ENCODE measurements at regions not wholly inside any gene's neighbourhood (a gene's known extent, or its start where the extent isn't known, plus 50 kb on each side); places are given as distances from the start of the nearest gene placed in this dataset.

DNA sequence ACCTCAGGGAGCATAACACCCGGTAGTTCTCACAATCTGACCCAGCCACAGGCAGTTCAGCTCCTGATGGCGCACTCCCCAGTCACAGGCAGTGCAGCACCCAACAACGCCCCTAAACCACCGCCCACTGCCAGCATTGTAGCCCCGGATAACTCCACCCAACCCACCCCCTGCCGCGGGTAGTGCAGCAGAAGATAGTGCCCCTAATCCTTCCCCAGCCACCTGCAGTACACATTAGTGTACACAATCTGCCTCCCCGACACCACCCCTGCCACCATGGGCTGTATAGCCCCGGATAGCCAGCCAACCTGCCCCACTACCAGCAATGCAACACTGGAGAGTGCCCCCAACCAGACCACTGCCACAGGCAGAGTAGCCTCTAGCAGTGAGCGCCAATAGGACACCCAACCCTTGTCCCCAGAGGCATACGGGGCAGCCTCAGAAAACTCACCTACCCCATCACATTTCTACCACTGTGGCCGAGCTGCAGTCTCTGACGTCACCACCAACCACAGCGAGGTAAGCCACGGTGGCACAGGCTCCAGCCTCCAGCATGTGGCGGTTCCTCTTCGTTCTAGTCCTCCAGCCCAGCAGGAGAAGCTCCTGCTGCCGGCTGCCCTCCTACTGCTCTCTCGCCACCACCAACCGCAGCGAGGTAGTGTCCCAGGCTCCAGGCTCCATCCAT lies 877.3 kb downstream of the KCNJ18 start:
- no peak overlapping the region for H3K27ac ChIP-seq
- TF ChIP-seq, protein P1, sequence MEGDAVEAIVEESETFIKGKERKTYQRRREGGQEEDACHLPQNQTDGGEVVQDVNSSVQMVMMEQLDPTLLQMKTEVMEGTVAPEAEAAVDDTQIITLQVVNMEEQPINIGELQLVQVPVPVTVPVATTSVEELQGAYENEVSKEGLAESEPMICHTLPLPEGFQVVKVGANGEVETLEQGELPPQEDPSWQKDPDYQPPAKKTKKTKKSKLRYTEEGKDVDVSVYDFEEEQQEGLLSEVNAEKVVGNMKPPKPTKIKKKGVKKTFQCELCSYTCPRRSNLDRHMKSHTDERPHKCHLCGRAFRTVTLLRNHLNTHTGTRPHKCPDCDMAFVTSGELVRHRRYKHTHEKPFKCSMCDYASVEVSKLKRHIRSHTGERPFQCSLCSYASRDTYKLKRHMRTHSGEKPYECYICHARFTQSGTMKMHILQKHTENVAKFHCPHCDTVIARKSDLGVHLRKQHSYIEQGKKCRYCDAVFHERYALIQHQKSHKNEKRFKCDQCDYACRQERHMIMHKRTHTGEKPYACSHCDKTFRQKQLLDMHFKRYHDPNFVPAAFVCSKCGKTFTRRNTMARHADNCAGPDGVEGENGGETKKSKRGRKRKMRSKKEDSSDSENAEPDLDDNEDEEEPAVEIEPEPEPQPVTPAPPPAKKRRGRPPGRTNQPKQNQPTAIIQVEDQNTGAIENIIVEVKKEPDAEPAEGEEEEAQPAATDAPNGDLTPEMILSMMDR (conservative IDR thresholded peaks at IDR 0.05): no peak

DNA sequence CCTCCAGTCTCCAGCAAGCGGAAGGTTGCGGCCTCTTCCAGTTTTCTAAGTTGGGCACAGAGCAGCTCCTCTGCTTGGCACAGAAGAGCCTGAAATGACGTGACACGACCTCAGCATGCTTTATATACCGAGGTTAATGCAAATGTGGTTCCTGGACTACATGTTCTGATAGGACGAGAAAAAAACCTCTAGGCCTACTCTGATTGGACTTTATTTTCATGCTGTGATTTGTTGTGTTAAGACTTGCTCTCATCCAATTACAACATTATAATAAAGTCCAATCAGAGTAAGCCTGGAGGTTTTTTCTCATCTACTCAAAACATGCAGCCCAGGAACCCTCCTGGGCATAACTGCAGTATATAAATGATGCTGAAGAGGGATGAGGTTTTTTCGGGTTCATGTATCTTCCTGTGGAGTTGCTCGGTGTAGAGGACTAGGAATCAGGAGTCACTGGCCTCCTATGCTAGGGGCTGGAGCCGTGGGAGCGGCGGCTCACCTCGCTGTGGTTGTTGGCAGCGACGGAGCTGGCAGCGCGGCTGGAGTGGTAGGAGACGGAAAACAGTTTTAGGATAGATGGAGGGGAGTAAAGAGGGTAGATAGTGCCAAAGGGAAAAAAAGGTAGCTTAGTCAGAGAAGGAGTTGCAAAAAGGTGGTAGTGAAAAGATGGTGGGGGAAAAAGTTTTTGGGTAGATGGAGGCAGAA lies 878.0 kb downstream of the KCNJ18 start:
- TF ChIP-seq, protein P1 (conservative IDR thresholded peaks at IDR 0.05): no peak
- H3K27ac ChIP-seq: no peak overlapping the region

GRCh38 chr17:22599322-22599721 lies 907.0 kb downstream of the KCNJ18 start:
- no peak overlapping the region for H3K27ac ChIP-seq
- TF ChIP-seq, protein P1 (conservative IDR thresholded peaks at IDR 0.05): no peak

DNA sequence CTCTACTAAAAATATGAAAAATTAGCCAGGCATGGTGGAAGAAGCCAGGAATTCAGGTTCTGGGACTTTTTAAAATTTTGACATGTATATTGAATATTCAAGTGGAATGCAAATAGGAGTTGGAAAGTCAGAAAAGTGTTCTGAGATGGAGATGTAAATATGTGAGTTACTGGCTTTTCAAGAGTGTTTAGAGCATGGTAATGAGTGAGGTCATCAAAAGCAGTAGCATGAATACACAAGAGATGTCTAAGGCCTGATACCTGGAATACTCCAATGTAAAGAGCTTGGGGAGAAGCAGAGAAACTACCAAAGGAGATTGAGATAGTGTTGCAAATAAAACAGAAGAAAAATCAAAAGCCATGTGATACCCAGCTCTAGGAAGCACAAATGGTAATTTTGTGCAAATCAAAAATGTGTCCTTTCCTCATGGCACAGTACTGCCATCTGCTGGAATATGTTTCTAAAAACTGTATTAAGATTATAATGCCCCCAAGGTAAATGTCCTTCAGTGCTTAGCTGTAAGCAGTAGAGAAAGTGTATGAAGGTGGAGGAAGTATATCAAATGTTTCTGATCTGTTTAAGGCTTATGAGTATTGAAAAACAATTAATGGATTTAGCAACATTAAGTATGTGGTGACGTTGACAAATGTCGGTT lies 908.4 kb downstream of the KCNJ18 start:
- TF ChIP-seq, protein P1 (conservative IDR thresholded peaks at IDR 0.05): peak; percentile 76

More for the DNA sequence above, 908.4 kb downstream of the KCNJ18 start:
- H3K27ac ChIP-seq: no peak overlapping the region
